ENCODE measurements at regions not wholly inside any gene's neighbourhood (a gene's known extent, or its start where the extent isn't known, plus 50 kb on each side); places are given as distances from the start of the nearest gene placed in this dataset.

GRCh38 chr10:53109320-53109719 lies 336.7 kb upstream of the MBL2 start:
- DNase-seq = no peak
- WGBS, 2 donors = 68 to 75% methylated on average over 2 of the region's 2 CpGs
- TF ChIP-seq CTCF (IDR thresholded peaks at IDR 0.05) (no peak), EP300 (IDR thresholded peaks at IDR 0.05) (no peak), POLR2A (IDR thresholded peaks at IDR 0.05) (no peak), POLR2AphosphoS5 (IDR thresholded peaks at IDR 0.05) (no peak)

GRCh38 chr10:53108317-53108934 lies 335.8 kb upstream of the MBL2 start:
- H3K4me3 ChIP-seq = no peak overlapping the region
- WGBS, 2 donors = 51 to 71% methylated on average over 4 of the region's 4 CpGs
- TF ChIP-seq CTCF (IDR thresholded peaks at IDR 0.05) (no peak), POLR2AphosphoS5 (IDR thresholded peaks at IDR 0.05) (no peak), EP300 (IDR thresholded peaks at IDR 0.05) (no peak), POLR2A (IDR thresholded peaks at IDR 0.05) (no peak)

More at GRCh38 chr10:53109320-53109719, 336.7 kb upstream of the MBL2 start:
- Histone ChIP-seq H3K27ac (no peak overlapping the region), H3K4me1 (no peaks in the 10 kb centered on the region), H3K36me3 (no peaks in the 10 kb centered on the region), H3K27me3 (no peaks in the 10 kb centered on the region), H3K4me3 (no peak overlapping the region), H3K9me3 (no peaks in the 10 kb centered on the region)
- ATAC-seq (ENCODE audit: low FRiP score in 2 of 2) = no peak

GRCh38 chr10:53107711-53108110 lies 335.1 kb upstream of the MBL2 start:
- Histone ChIP-seq H3K27me3 (no peaks in the 10 kb centered on the region), H3K4me3 (no peak overlapping the region), H3K9me3 (no peaks in the 10 kb centered on the region), H3K4me1 (no peaks in the 10 kb centered on the region), H3K27ac (no peak overlapping the region), H3K36me3 (no peaks in the 10 kb centered on the region)
- ATAC-seq (ENCODE audit: low FRiP score in 2 of 2) (no peak), DNase-seq (no peak)
- 61% methylated on average over 5 of the region's 5 CpGs for WGBS, 2 donors
- TF ChIP-seq CTCF (IDR thresholded peaks at IDR 0.05) (no peak), EP300 (IDR thresholded peaks at IDR 0.05) (no peak), POLR2A (IDR thresholded peaks at IDR 0.05) (no peak), POLR2AphosphoS5 (IDR thresholded peaks at IDR 0.05) (no peak)

More at GRCh38 chr10:53108317-53108934, 335.8 kb upstream of the MBL2 start:
- H3K9me3 ChIP-seq = no peaks in the 10 kb centered on the region
- ATAC-seq (ENCODE audit: low FRiP score in 2 of 2) = no peak
- no peaks in the 10 kb centered on the region for H3K4me1 ChIP-seq
- DNase-seq = no peak
- H3K27ac ChIP-seq = no peak overlapping the region
- H3K27me3 ChIP-seq = no peaks in the 10 kb centered on the region
- H3K36me3 ChIP-seq = no peaks in the 10 kb centered on the region

GRCh38 chr10:53102424-53102823 lies 329.8 kb upstream of the MBL2 start:
- H3K27ac ChIP-seq = no peak overlapping the region
- WGBS, 2 donors = 84 to 90% methylated on average over 4 of the region's 4 CpGs

More at GRCh38 chr10:53102424-53102823, 329.8 kb upstream of the MBL2 start:
- Histone ChIP-seq H3K4me1 (no peaks in the 10 kb centered on the region), H3K9me3 (no peaks in the 10 kb centered on the region), H3K36me3 (no peaks in the 10 kb centered on the region), H3K4me3 (no peak overlapping the region), H3K27me3 (no peaks in the 10 kb centered on the region)
- ATAC-seq (ENCODE audit: low FRiP score in 2 of 2) (no peak), DNase-seq (no peak)
- TF ChIP-seq CTCF (IDR thresholded peaks at IDR 0.05) = no peak
- TF ChIP-seq POLR2AphosphoS5 (IDR thresholded peaks at IDR 0.05) = no peak
- no peak for TF ChIP-seq POLR2A (IDR thresholded peaks at IDR 0.05)
- no peak for TF ChIP-seq EP300 (IDR thresholded peaks at IDR 0.05)
